Ascending aorta (tissue), 2 donors: ENCODE measurements at regions not wholly inside any gene's neighbourhood (a gene's known extent, or its start where the extent isn't known, plus 50 kb on each side); places are given as distances from the start of the nearest gene placed in this dataset.

Source experiments
- DNase-seq, 2 donors: peaks; one replicate each; pipeline ENCODE4 v3.0.0-alpha.2; 2019; ENCODE audit warnings: low spot score in 2 of 2
- H3K27ac ChIP-seq, 2 donors: fragments of 200-600 bp; sonication (generic); one replicate each; pipeline ENCODE4 v1.5.1; 2016 to 2017; ENCODE audit warnings: mild to moderate bottlenecking in 1 of 2
- H3K27me3 ChIP-seq: fragments of 200-600 bp; sonication (generic); one replicate; pipeline ENCODE4 v1.5.1; 2017
- H3K36me3 ChIP-seq, 2 donors: fragments of 200-600 bp; sonication (generic); one replicate each; pipeline ENCODE4 v1.5.1; 2016
- H3K4me1 ChIP-seq, 2 donors: fragments of 200-600 bp; sonication (generic); one replicate each; pipeline ENCODE4 v1.5.1; 2016 to 2017; ENCODE audit warnings: mild to moderate bottlenecking in 1 of 2
- H3K4me3 ChIP-seq, 2 donors: fragments of 200-600 bp; sonication (generic); one replicate each; pipeline ENCODE4 v1.5.1; 2016 to 2017; ENCODE audit warnings: mild to moderate bottlenecking in 1 of 2
- H3K9me3 ChIP-seq, 2 donors: fragments of 200-600 bp; sonication (generic); one replicate each; pipeline ENCODE4 v1.5.1; 2016
- CTCF ChIP-seq, 3 experiments: fragments of 200-600 bp in 2 of 3; fragments of 450-650 bp in 1 of 3; sonication (generic) in 2 of 3; IDR thresholded peaks; one replicate each; pipeline ENCODE4 v1.5.1; 2016 to 2019; ENCODE audit warnings: antibody characterized with exemption in 3 of 3, mild to moderate bottlenecking in 1 of 3, moderate library complexity in 1 of 3
- intact Hi-C: fragments of 100-400 bp; cut with DNase I; formaldehyde crosslinking; loops from one replicate; pipeline ENCODE4 v1.15.1; 2023

GRCh38 chr2:142756430-142756829 lies 121.0 kb upstream of the KYNU start:
- Histone ChIP-seq H3K27ac (no peak overlapping the region), H3K4me1 (no peaks in the 10 kb centered on the region), H3K9me3 (no peaks in the 10 kb centered on the region), H3K27me3 (no peaks in the 10 kb centered on the region), H3K4me3 (no peak overlapping the region), H3K36me3 (no peaks in the 10 kb centered on the region)
- intact Hi-C loops, result no loop called here
- no peak for DNase-seq
- no peak for TF ChIP-seq CTCF (IDR thresholded peaks at IDR 0.05)

DNA sequence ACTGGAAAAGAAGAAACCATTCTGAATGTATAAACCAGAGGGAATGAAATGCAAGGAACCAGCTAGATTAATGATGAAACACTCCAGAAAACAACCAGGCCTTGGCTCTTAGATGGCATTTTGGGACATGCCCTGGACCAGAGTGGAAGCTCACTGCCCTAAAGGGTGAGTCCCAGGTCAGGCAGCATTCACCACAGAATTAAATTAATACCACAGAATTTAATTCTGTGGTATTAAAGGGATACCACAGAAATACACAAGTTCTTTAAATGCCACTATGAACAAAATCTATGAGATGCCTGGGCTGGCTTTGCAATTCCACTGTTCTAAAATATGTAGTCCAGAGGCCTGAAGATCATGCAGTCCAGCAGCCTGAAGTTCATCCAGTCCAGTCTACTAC lies 122.3 kb upstream of the KYNU start:
- DNase-seq, result no peak
- no peak for TF ChIP-seq CTCF (IDR thresholded peaks at IDR 0.05)
- no peaks in the 10 kb centered on the region for H3K9me3 ChIP-seq
- intact Hi-C loops, result no loop called here
- H3K27ac ChIP-seq, result no peak overlapping the region
- H3K4me3 ChIP-seq, result no peak overlapping the region
- no peaks in the 10 kb centered on the region for H3K4me1 ChIP-seq
- H3K36me3 ChIP-seq, result no peaks in the 10 kb centered on the region
- H3K27me3 ChIP-seq, result no peaks in the 10 kb centered on the region

DNA sequence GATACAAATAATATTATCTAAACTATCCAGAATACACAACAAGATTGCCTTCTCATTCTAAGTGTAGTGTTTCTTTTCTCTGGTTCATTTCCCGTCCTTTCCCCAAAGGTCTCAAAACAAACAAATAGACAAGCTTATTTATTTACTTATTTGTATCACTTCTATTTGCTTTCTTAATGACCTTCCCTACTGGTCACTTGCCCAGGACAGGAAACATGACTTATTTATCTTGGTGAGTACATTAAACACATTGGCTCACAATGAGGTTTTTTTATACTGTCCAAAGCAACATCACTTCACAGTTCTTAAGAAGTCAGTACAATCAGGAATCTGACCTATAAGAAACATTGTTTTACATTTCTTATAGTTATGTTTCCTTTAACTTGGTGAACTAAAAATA lies 123.3 kb upstream of the KYNU start:
- H3K27me3 ChIP-seq, result no peaks in the 10 kb centered on the region
- no peak for DNase-seq
- no peak for TF ChIP-seq CTCF (IDR thresholded peaks at IDR 0.05)
- H3K27ac ChIP-seq, result no peak overlapping the region
- H3K4me3 ChIP-seq, result no peak overlapping the region
- intact Hi-C loops, result no loop called here
- H3K9me3 ChIP-seq, result no peaks in the 10 kb centered on the region
- no peaks in the 10 kb centered on the region for H3K36me3 ChIP-seq
- no peaks in the 10 kb centered on the region for H3K4me1 ChIP-seq

DNA sequence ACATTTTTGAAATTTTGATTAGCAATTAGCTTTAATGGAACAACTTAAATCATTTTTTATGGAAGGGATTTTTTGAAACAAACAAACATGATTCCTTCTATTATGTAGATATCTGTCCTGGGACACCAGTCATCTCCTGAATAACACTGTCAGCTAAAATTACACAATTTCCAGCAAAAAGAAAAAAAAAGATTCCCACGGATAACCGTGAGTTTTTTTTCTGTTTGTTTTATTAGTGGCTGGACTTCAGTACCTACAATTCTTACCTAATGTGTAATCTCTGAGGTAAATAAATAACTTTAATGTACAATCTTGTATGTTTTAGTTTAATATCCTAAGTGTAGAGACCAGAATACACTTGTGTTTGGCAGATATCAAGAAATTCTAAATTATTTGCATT lies 126.6 kb upstream of the KYNU start:
- Histone ChIP-seq H3K27me3 (no peaks in the 10 kb centered on the region), H3K9me3 (no peaks in the 10 kb centered on the region)
- intact Hi-C loops, result no loop called here

DNA sequence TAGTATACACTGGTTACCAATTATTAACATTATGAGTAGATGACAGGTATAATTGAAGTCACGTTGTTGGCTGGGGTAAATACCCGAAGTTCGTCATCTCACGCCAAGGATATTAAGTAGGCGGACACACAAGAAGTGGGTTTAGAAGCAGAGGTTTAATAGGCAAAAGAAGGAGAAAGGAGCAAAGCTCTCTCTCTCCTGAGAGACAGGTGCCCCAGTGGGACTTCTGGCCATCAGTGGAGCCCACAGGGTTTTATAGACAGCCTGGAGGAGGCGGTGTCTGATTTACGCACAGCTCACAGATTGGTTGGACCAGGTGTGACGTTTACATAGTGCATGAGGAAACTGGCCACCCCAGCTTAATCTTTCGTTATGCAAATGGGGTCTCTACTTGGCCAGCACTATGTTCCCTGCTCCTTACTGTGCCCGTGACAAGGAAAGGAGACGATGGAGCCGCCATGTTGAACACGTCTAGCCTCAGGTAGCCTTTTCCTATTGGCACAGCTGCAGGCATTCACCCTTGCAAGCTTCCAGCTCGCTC lies 128.8 kb upstream of the KYNU start:
- no peaks in the 10 kb centered on the region for H3K9me3 ChIP-seq
- no peak overlapping the region for H3K27ac ChIP-seq
- no peaks in the 10 kb centered on the region for H3K27me3 ChIP-seq
- H3K4me1 ChIP-seq, result no peaks in the 10 kb centered on the region
- intact Hi-C loops, result no loop called here
- no peak for DNase-seq
- H3K36me3 ChIP-seq, result no peaks in the 10 kb centered on the region
- no peak for TF ChIP-seq CTCF (IDR thresholded peaks at IDR 0.05)
- H3K4me3 ChIP-seq, result no peak overlapping the region

More for the DNA sequence above, 126.6 kb upstream of the KYNU start:
- TF ChIP-seq CTCF (IDR thresholded peaks at IDR 0.05), result no peak
- DNase-seq, result no peak
- H3K4me3 ChIP-seq, result no peak overlapping the region
- H3K27ac ChIP-seq, result no peak overlapping the region
- no peaks in the 10 kb centered on the region for H3K36me3 ChIP-seq
- H3K4me1 ChIP-seq, result no peaks in the 10 kb centered on the region

DNA sequence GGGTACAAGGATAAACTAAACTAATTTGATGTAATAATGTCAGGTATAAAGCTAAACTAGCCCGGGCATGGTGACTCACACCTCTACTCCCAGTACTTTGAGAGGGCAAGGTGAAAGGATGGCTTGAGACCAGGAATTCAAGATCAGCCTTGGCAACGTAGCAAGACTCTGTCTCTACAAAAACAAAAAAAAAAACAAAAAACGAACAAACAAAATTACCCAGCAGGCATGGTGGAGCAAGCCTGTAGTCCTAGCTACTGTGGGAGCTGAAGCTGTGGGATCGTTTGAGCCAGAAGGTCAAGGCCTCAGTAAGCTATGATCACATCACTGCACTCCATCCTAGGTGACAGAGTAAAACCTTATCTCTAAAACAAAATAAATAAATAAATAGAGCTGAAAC lies 131.8 kb upstream of the KYNU start:
- no peak for DNase-seq
- H3K36me3 ChIP-seq, result no peaks in the 10 kb centered on the region
- H3K27ac ChIP-seq, result no peak overlapping the region
- TF ChIP-seq CTCF (IDR thresholded peaks at IDR 0.05), result no peak
- intact Hi-C loops, result no loop called here
- H3K4me3 ChIP-seq, result no peak overlapping the region
- no peaks in the 10 kb centered on the region for H3K4me1 ChIP-seq
- H3K27me3 ChIP-seq, result no peaks in the 10 kb centered on the region
- H3K9me3 ChIP-seq, result no peaks in the 10 kb centered on the region
